Body of pancreas (tissue), 4 donors: ENCODE measurements at regions not wholly inside any gene's neighbourhood (a gene's known extent, or its start where the extent isn't known, plus 50 kb on each side); places are given as distances from the start of the nearest gene placed in this dataset.

Experiments used
- ATAC-seq: fragments of 150-250 bp; one replicate; pipeline ENCODE4 v1.9.1; 2016
- DNase-seq, 4 donors: peaks; one replicate each; pipeline ENCODE4 v3.0.0-alpha.2; 2019
- H3K27ac ChIP-seq, 4 donors: fragments of 200-600 bp; sonication (generic); 1 replicate in 3 of 4; 2 replicates in 1 of 4; pipeline versions ENCODE4 v1.5.1 to v1.6.1; 2016 to 2019; ENCODE audit warnings: mild to moderate bottlenecking in 1 of 4, mixed read lengths in 1 of 4, moderate library complexity in 1 of 4
- H3K27me3 ChIP-seq, 2 donors: fragments of 200-600 bp; sonication (generic); one replicate each; pipeline ENCODE4 v1.6.0; 2016; ENCODE audit warnings: mild to moderate bottlenecking in 1 of 2
- H3K36me3 ChIP-seq, 2 donors: fragments of 200-600 bp; sonication (generic); replicated peaks in 1 of 2; 2 replicates each; pipeline ENCODE4 v1.5.1; 2016; ENCODE audit warnings: low read depth in 2 of 2; ENCODE audit not compliant: insufficient read depth in 1 of 2
- H3K4me1 ChIP-seq: fragments of 200-600 bp; sonication (generic); one replicate; pipeline ENCODE4 v1.6.0; 2016
- H3K4me3 ChIP-seq, 2 donors: fragments of 200-600 bp; sonication (generic); 1 replicate in 1 of 2; 2 replicates in 1 of 2; pipeline ENCODE4 v1.5.1; 2016 to 2019
- H3K9me3 ChIP-seq, 3 donors: fragments of 200-600 bp; sonication (generic); 1 replicate in 2 of 3; 2 replicates in 1 of 3; pipeline ENCODE4 v1.5.1; 2016
- POLR2A ChIP-seq, 3 donors: fragments of 450-650 bp; IDR thresholded peaks; one replicate each; pipeline ENCODE4 v1.6.1; 2016; ENCODE audit warnings: antibody characterized with exemption in 3 of 3, mild to moderate bottlenecking in 2 of 3
- WGBS, 2 donors: methylation state at CpG; one replicate each; pipeline ENCODE4 v1.1.5; 2017; 5-methylcytosine and 5-hydroxymethylcytosine counted together
- intact Hi-C: fragments of 100-400 bp; cut with DNase I; formaldehyde crosslinking; loops from one replicate; pipeline ENCODE4 v1.15.1; 2023
- TF ChIP-seq, protein P1 (sequence below), 7 experiments: fragments of 450-650 bp in 4 of 7; fragments of 200-600 bp in 3 of 7; sonication (generic) in 3 of 7; IDR thresholded peaks; one replicate each; pipeline ENCODE4 v1.5.1; 2016 to 2019; ENCODE audit warnings: antibody characterized with exemption in 7 of 7

- DNase-seq (no peak), ATAC-seq (no peak)
- H3K4me3 ChIP-seq: no peak overlapping the region
- no peak for TF ChIP-seq POLR2A (IDR thresholded peaks at IDR 0.05)
- TF ChIP-seq, protein P1, sequence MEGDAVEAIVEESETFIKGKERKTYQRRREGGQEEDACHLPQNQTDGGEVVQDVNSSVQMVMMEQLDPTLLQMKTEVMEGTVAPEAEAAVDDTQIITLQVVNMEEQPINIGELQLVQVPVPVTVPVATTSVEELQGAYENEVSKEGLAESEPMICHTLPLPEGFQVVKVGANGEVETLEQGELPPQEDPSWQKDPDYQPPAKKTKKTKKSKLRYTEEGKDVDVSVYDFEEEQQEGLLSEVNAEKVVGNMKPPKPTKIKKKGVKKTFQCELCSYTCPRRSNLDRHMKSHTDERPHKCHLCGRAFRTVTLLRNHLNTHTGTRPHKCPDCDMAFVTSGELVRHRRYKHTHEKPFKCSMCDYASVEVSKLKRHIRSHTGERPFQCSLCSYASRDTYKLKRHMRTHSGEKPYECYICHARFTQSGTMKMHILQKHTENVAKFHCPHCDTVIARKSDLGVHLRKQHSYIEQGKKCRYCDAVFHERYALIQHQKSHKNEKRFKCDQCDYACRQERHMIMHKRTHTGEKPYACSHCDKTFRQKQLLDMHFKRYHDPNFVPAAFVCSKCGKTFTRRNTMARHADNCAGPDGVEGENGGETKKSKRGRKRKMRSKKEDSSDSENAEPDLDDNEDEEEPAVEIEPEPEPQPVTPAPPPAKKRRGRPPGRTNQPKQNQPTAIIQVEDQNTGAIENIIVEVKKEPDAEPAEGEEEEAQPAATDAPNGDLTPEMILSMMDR (IDR thresholded peaks at IDR 0.05): no peak
- no peaks in the 10 kb centered on the region for H3K4me1 ChIP-seq
- WGBS, 2 donors: 17 to 24% methylated on average over 3 of the region's 3 CpGs
- no peaks in the 10 kb centered on the region for H3K9me3 ChIP-seq
- no peaks in the 10 kb centered on the region for H3K36me3 ChIP-seq
- H3K27me3 ChIP-seq: no peaks in the 10 kb centered on the region
- intact Hi-C loops: no loop called here
- H3K27ac ChIP-seq: no peak overlapping the region
These were observed 232.7 kb downstream of the METTL4 start for GRCh38 chr18:2338601-2339000.

DNA sequence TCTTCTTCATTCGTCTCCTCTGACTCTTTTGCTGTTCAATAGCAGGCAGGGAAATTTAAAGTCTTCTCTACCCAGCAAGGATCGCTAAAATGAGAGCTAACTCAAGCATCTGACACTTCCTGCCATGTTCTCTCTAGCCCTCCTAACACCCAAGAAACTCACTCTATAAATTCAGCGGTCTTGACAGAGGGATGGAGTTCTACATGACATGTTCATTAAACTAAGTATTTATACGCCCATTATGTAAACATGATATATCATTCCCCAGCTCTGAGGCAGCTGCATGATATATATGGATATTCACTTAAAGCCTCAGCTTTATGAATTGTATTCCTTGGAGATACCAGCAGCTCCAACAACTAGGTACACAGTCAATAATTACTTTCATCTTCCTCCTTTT, 231.0 kb downstream of the METTL4 start:
- Histone ChIP-seq H3K4me1 (no peaks in the 10 kb centered on the region), H3K27me3 (no peaks in the 10 kb centered on the region), H3K36me3 (no peaks in the 10 kb centered on the region), H3K27ac (no peak overlapping the region), H3K9me3 (no peaks in the 10 kb centered on the region), H3K4me3 (no peak overlapping the region)
- DNase-seq (no peak), ATAC-seq (no peak)
- no peak for TF ChIP-seq POLR2A (IDR thresholded peaks at IDR 0.05)
- TF ChIP-seq, protein P1 (IDR thresholded peaks at IDR 0.05): no peak
- WGBS, 2 donors: 74 to 82% methylated on average over 4 of the region's 4 CpGs
- intact Hi-C loops: no loop called here

DNA sequence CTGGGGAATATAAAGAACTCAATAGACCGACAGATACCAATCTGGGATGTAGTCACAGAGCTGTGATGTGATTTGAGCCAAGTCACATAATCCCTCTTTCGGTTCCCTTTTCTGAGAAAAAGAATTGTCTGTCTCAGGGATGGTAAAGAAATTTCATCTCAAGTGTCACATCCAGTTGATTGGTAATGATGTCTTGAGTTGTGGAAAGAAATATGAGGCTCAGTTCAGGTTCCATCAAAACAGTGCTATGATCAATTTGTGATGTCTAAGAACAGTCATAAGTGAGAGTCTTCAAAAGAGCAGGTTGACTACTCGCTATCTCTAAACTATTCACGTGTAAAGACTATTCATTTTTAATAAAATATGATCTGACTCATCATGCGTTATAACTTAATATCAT, 223.3 kb downstream of the METTL4 start:
- no peaks in the 10 kb centered on the region for H3K4me1 ChIP-seq
- H3K27me3 ChIP-seq: no peaks in the 10 kb centered on the region
- DNase-seq (no peak), ATAC-seq (no peak)
- TF ChIP-seq, protein P1 (IDR thresholded peaks at IDR 0.05): no peak
- no peak overlapping the region for H3K4me3 ChIP-seq
- no peaks in the 10 kb centered on the region for H3K9me3 ChIP-seq
- no peaks in the 10 kb centered on the region for H3K36me3 ChIP-seq
- intact Hi-C loops: no loop called here
- WGBS, 2 donors: 69 to 78% methylated on average over 5 of the region's 5 CpGs
- no peak overlapping the region for H3K27ac ChIP-seq

- Histone ChIP-seq H3K4me1 (no peaks in the 10 kb centered on the region), H3K4me3 (no peak overlapping the region), H3K27me3 (no peaks in the 10 kb centered on the region), H3K27ac (no peak overlapping the region), H3K36me3 (no peaks in the 10 kb centered on the region), H3K9me3 (no peaks in the 10 kb centered on the region)
- DNase-seq (no peak), ATAC-seq (no peak)
- TF ChIP-seq, protein P1 (IDR thresholded peaks at IDR 0.05): no peak
- TF ChIP-seq POLR2A (IDR thresholded peaks at IDR 0.05): no peak
- intact Hi-C loops: no loop called here
- 80 to 86% methylated on average over 31 of the region's 31 CpGs for WGBS, 2 donors
These were observed 220.0 kb downstream of the METTL4 start for GRCh38 chr18:2351126-2351850.

GRCh38 chr18:2354292-2354691, 217.0 kb downstream of the METTL4 start:
- intact Hi-C loops: no loop called here
- no peaks in the 10 kb centered on the region for H3K4me1 ChIP-seq
- H3K9me3 ChIP-seq: no peaks in the 10 kb centered on the region
- H3K36me3 ChIP-seq: no peaks in the 10 kb centered on the region
- no peak for DNase-seq
- no peak for TF ChIP-seq POLR2A (IDR thresholded peaks at IDR 0.05)
- TF ChIP-seq, protein P1 (IDR thresholded peaks at IDR 0.05): no peak
- 68 to 78% methylated on average over 5 of the region's 5 CpGs for WGBS, 2 donors
- H3K27me3 ChIP-seq: no peaks in the 10 kb centered on the region
- no peak overlapping the region for H3K4me3 ChIP-seq
- no peak overlapping the region for H3K27ac ChIP-seq
- ATAC-seq: no peak
